ENCODE measurements at regions not wholly inside any gene's neighbourhood (a gene's known extent, or its start where the extent isn't known, plus 50 kb on each side); places are given as distances from the start of the nearest gene placed in this dataset.

- no peak for ATAC-seq
- no peaks in the 10 kb centered on the region for H3K27me3 ChIP-seq
- no peak for DNase-seq
- no peak overlapping the region for H3K27ac ChIP-seq
- H3K36me3 ChIP-seq = no peaks in the 10 kb centered on the region
- no peak for TF ChIP-seq CTCF (IDR thresholded peaks at IDR 0.05)
- H3K4me1 ChIP-seq = no peaks in the 10 kb centered on the region
- no peak overlapping the region for H3K4me3 ChIP-seq
- H3K9me3 ChIP-seq = no peaks in the 10 kb centered on the region
- intact Hi-C loops (cut with DNase I) = no loop called here
Observed at GRCh38 chr1:208413006-208413405, 168.8 kb upstream of the PLXNA2 start.

GRCh38 chr1:208418667-208419066 is 174.5 kb upstream of the PLXNA2 start:
- H3K27me3 ChIP-seq = no peaks in the 10 kb centered on the region
- H3K36me3 ChIP-seq = no peaks in the 10 kb centered on the region
- ATAC-seq (no peak), DNase-seq (no peak)
- H3K9me3 ChIP-seq = no peaks in the 10 kb centered on the region
- H3K27ac ChIP-seq = no peak overlapping the region
- no peak overlapping the region for H3K4me3 ChIP-seq
- no peaks in the 10 kb centered on the region for H3K4me1 ChIP-seq
- no peak for TF ChIP-seq CTCF (IDR thresholded peaks at IDR 0.05)
- intact Hi-C loops (cut with DNase I) = no loop called here

- Histone ChIP-seq H3K36me3 (no peaks in the 10 kb centered on the region), H3K9me3 (no peaks in the 10 kb centered on the region), H3K4me3 (no peak overlapping the region), H3K27ac (no peak overlapping the region), H3K27me3 (no peaks in the 10 kb centered on the region), H3K4me1 (no peaks in the 10 kb centered on the region)
- DNase-seq (no peak), ATAC-seq (no peak)
- no peak for TF ChIP-seq CTCF (IDR thresholded peaks at IDR 0.05)
- intact Hi-C loops (cut with DNase I) = no loop called here
Observed at GRCh38 chr1:208419746-208420420, 175.7 kb upstream of the PLXNA2 start.

GRCh38 chr1:208420696-208421095 is 176.5 kb upstream of the PLXNA2 start:
- H3K9me3 ChIP-seq = no peaks in the 10 kb centered on the region
- no peaks in the 10 kb centered on the region for H3K27me3 ChIP-seq
- TF ChIP-seq CTCF (IDR thresholded peaks at IDR 0.05) = no peak
- H3K4me3 ChIP-seq = no peak overlapping the region
- no peak overlapping the region for H3K27ac ChIP-seq
- ATAC-seq = no peak
- no peaks in the 10 kb centered on the region for H3K36me3 ChIP-seq
- H3K4me1 ChIP-seq = no peaks in the 10 kb centered on the region
- intact Hi-C loops (cut with DNase I) = no loop called here
- no peak for DNase-seq

GRCh38 chr1:208421486-208421885 is 177.3 kb upstream of the PLXNA2 start:
- no peaks in the 10 kb centered on the region for H3K4me1 ChIP-seq
- DNase-seq = no peak
- ATAC-seq = no peak
- H3K36me3 ChIP-seq = no peaks in the 10 kb centered on the region
- no peak overlapping the region for H3K4me3 ChIP-seq
- intact Hi-C loops (cut with DNase I) = no loop called here
- no peaks in the 10 kb centered on the region for H3K9me3 ChIP-seq
- no peak for TF ChIP-seq CTCF (IDR thresholded peaks at IDR 0.05)
- H3K27me3 ChIP-seq = no peaks in the 10 kb centered on the region
- no peak overlapping the region for H3K27ac ChIP-seq

Data from left lung (tissue), 4 donors.